ENCODE measurements at regions not wholly inside any gene's neighbourhood (a gene's known extent, or its start where the extent isn't known, plus 50 kb on each side); places are given as distances from the start of the nearest gene placed in this dataset.
A peak's percentile ranks its signal among the peaks of the same experiment; 100 is the strongest.

- Histone ChIP-seq H3K9me3 (no peaks in the 10 kb centered on the region), H3K4me3 (no peak overlapping the region), H3K27me3 (no peaks in the 10 kb centered on the region), H3K4me1 (no peaks in the 10 kb centered on the region), H3K27ac (no peak overlapping the region), H3K36me3 (no peaks in the 10 kb centered on the region)
- TF ChIP-seq CTCF (IDR thresholded peaks at IDR 0.05) (no peak), POLR2A (IDR thresholded peaks at IDR 0.05) (no peak)
- intact Hi-C loops (cut with DNase I), result no loop called here
- ATAC-seq, result peak in 1 of 4 donors; percentile 29
- DNase-seq, result no peak
- 81 to 87% (median 85%) methylated on average over 7 of the region's 7 CpGs for WGBS, 4 donors
These were observed 147.6 kb upstream of the SPRY4 start for GRCh38 chr5:142472306-142472951.

- no peak for DNase-seq
- no peak overlapping the region for H3K27ac ChIP-seq
- 61 to 76% (median 64%) methylated on average over 7 of the region's 7 CpGs for WGBS, 4 donors
These were observed 141.6 kb upstream of the SPRY4 start for GRCh38 chr5:142466195-142466971.

GRCh38 chr5:142465476-142465875, 140.7 kb upstream of the SPRY4 start:
- H3K27me3 ChIP-seq, result no peaks in the 10 kb centered on the region
- ATAC-seq (no peak), DNase-seq (no peak)
- H3K9me3 ChIP-seq, result no peaks in the 10 kb centered on the region
- no peaks in the 10 kb centered on the region for H3K36me3 ChIP-seq
- intact Hi-C loops (cut with DNase I), result no loop called here
- WGBS, 4 donors, result 87 to 100% (median 88%) methylated on average over 1 of the region's 1 CpG
- peaks cover 0 to 10% (median 0%) of the 10 kb centered on the region in 12 donors for H3K4me1 ChIP-seq
- no peak overlapping the region for H3K27ac ChIP-seq
- H3K4me3 ChIP-seq, result no peak overlapping the region
- TF ChIP-seq CTCF (IDR thresholded peaks at IDR 0.05), result no peak
- no peak for TF ChIP-seq POLR2A (IDR thresholded peaks at IDR 0.05)

More at GRCh38 chr5:142466195-142466971, 141.6 kb upstream of the SPRY4 start:
- TF ChIP-seq CTCF (IDR thresholded peaks at IDR 0.05), result no peak
- no peak for TF ChIP-seq POLR2A (IDR thresholded peaks at IDR 0.05)
- intact Hi-C loops (cut with DNase I), result no loop called here
- Histone ChIP-seq H3K27me3 (no peaks in the 10 kb centered on the region), H3K4me3 (no peak overlapping the region), H3K9me3 (no peaks in the 10 kb centered on the region), H3K36me3 (no peaks in the 10 kb centered on the region), H3K4me1 (peaks cover 0 to 10% (median 0%) of the 10 kb centered on the region in 12 donors)
- no peak for ATAC-seq

GRCh38 chr5:142463904-142464303, 139.1 kb upstream of the SPRY4 start:
- no peak overlapping the region for H3K4me3 ChIP-seq
- intact Hi-C loops (cut with DNase I), result no loop called here
- no peak for ATAC-seq
- 88 to 96% (median 90%) methylated on average over 2 of the region's 2 CpGs for WGBS, 4 donors
- peaks cover 0 to 10% (median 0%) of the 10 kb centered on the region in 12 donors for H3K4me1 ChIP-seq
- no peak for TF ChIP-seq POLR2A (IDR thresholded peaks at IDR 0.05)
- no peak for TF ChIP-seq CTCF (IDR thresholded peaks at IDR 0.05)
- no peaks in the 10 kb centered on the region for H3K9me3 ChIP-seq
- no peaks in the 10 kb centered on the region for H3K36me3 ChIP-seq
- H3K27me3 ChIP-seq, result no peaks in the 10 kb centered on the region
- no peak overlapping the region for H3K27ac ChIP-seq
- no peak for DNase-seq

Measured in heart left ventricle (tissue), 16 donors.